ENCODE measurements at regions not wholly inside any gene's neighbourhood (a gene's known extent, or its start where the extent isn't known, plus 50 kb on each side); places are given as distances from the start of the nearest gene placed in this dataset.

GRCh38 chr5:82613891-82614290 is 335.7 kb upstream of the RPS23 start:
- TF ChIP-seq FOXK2 (IDR thresholded peaks at IDR 0.05): no peak
- no peak for TF ChIP-seq ZNF567 (CRISPR knock-in tag; IDR thresholded peaks at IDR 0.05; ENCODE audit: borderline replicate concordance)
- no peak for TF ChIP-seq MNT (IDR thresholded peaks at IDR 0.05)

All from HepG2 (cell line).